Pons (tissue), 1 donor: ENCODE measurements at regions not wholly inside any gene's neighbourhood (a gene's known extent, or its start where the extent isn't known, plus 50 kb on each side); places are given as distances from the start of the nearest gene placed in this dataset.
"Not testable (repeated sequence)": the region's sequence is repeated elsewhere in the genome, so short reads cannot be mapped to it uniquely, and the experiment has no call there.

Experiments used
- DNase-seq: peaks from one replicate; pipeline ENCODE4 v3.0.0-alpha.2; 2016; ENCODE audit warnings: low spot score

- no peak for DNase-seq
Observed at GRCh38 chr4:187668526-187669082, 327.0 kb upstream of the ZFP42 start.

- DNase-seq = not testable (repeated sequence)
Observed at GRCh38 chr4:187671521-187671920, 324.1 kb upstream of the ZFP42 start.

- not testable (repeated sequence) for DNase-seq
Observed at GRCh38 chr4:187671958-187672357, 323.6 kb upstream of the ZFP42 start.

DNA sequence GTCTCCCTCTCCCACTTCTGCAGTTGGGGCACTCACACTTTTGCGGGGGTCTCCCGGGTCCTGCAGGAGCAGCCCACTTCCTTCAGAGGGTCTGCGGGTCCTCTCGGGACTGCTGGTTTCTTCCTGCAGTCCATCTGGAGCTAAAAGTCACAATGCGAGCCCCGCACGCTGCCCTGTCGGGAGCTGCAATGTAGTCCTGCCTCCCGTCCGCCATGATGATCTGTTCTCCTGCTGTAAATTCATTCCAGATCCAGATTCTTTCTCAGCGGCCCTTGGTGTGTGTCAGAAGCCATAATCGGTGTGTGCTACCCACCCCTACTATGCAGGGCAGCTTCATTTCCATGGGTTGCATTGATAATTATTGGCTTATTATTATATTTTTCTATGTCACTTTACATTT lies 323.0 kb upstream of the ZFP42 start:
- DNase-seq = not testable (repeated sequence)

DNA sequence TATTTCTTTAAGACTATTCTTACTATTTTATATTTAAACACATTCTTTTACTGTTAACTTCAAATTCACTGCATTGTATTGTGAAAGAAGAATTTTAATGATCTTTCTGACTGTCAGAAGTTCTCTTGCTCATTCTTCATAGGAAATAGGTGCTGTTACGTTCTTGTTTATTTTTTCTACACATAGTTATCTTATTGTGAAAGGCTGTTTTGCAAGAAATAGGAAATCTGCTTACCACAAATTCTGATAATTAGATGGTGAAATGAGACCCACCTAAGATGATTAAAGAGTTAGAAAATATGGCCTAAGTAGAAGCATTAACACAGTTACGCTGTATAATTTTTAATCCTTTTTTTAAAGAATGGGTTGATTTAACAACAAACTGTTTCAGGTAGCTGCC lies 316.1 kb upstream of the ZFP42 start:
- DNase-seq = no peak

DNA sequence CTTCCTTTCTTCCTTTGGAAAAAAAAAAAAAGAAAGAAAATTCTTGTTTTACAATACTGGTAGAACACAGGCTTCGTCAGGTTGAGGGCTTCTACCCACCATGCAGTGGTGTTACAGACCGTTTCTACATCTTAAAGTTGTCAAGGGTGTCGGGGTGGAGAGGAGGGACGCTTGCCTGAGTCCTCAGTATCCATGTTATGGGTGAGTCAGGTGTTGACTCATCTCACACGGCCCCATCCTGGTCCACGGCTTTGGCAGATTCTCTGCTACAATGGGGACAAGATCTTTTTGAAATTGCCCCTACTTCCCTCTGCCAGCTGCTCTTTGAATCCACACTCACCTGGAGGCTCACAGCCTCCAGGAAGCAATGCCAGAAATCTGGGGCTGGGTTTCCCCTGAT lies 310.3 kb upstream of the ZFP42 start:
- DNase-seq = no peak

- DNase-seq = no peak
Observed at GRCh38 chr4:187687697-187688096, 307.9 kb upstream of the ZFP42 start.

DNA sequence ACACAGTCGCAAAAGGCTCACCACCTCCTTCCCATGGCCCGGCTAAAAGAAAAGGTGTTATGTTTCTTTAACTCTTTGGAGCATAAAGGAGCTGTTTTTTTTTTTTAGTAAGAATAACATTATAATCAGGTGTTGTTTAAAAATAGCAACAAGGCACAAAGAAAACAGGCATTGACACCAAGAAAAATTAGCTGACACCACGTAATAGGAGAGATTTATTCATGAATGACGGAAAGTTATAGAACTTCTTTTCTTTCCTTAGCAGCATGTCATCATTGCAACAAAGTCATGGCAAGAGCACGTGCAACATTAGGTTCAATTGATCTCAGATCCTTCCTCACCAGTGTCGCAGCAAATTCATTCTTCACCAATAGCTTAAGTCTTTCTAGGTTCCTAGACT lies 302.9 kb upstream of the ZFP42 start:
- no peak for DNase-seq

GRCh38 chr4:187695531-187695930 lies 300.0 kb upstream of the ZFP42 start:
- DNase-seq = not testable (repeated sequence)

- no peak for DNase-seq
Observed at GRCh38 chr4:187711586-187711985, 284.0 kb upstream of the ZFP42 start.

DNA sequence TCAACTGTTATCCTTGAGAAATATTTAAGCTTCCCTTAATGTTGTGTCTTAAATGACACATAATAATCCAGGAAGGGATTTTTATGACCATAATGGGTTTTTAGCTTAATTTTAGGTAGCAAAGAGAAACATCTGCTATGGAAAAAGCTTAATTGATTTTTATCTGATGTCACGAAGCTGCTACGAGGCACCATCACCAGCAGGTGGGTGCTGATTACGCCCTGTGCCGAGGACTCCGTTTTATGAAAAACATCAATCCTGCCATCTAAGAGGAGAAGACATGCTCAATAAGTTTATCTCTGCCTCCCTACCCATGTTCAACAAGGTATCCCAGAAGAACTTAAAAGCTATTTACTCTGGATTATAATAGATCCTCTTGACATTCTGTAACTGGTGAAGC lies 280.6 kb upstream of the ZFP42 start:
- no peak for DNase-seq

GRCh38 chr4:187715466-187715865 lies 280.1 kb upstream of the ZFP42 start:
- no peak for DNase-seq

GRCh38 chr4:187724456-187724855 lies 271.1 kb upstream of the ZFP42 start:
- no peak for DNase-seq

DNA sequence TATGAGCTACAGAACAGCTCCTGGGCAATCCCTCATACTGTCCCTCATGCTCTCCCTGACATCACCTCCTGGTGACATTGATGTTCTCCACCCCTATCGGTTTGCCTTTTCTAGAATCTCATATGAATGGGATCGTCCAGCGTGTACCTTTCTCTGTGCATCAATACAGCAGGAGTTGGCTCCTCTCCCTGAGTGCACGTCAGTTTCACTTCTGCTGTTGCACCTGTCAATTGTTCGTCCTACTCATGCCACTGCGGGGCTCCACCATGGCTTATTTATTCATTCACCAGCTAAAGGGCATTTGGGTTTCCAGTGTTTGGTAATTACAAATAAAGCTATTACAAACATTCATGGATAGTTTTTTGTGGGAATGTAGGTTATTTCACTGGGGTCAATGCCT lies 269.1 kb upstream of the ZFP42 start:
- DNase-seq = no peak

GRCh38 chr4:187732524-187732923 lies 263.0 kb upstream of the ZFP42 start:
- no peak for DNase-seq

DNA sequence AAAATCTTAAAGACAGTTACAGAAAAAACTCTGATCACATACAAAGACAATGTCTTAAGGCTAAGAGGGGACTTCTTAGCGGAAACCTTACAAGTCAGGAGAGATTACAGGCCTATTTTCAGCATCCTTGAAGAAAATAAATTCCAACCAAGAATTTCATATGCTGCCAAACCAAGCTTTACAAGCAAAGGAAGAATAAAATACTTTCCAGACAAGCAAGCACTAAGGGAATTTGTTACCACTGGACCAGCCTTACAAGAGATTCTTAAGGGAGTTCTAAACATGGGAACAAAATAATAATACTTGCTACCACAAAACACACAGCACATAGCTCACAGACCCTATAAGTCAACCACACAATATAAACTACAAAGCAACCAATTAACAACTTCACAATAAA lies 255.8 kb upstream of the ZFP42 start:
- no peak for DNase-seq

- DNase-seq = no peak
Observed at GRCh38 chr4:187744911-187745310, 250.7 kb upstream of the ZFP42 start.

- not testable (repeated sequence) for DNase-seq
Observed at GRCh38 chr4:187750652-187751051, 244.9 kb upstream of the ZFP42 start.

DNA sequence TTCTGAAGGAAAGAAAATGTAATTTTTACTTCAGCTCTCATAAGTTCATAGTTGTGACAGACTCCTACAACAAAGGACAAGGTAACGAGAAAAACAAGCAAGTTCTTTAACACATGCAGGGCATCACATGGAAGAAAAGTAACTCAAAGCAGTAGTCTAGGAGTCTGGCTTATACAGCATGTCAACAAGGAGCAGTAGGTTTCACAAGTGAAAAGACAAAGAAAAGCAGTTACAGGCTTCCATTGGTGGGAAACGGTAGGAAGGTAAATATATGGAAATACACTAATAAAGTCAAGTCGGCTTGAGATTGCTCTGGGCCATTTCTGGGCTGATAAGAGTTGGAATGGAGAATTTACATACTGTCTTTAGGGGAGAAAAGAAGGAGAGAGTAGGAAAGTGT lies 228.4 kb upstream of the ZFP42 start:
- DNase-seq = no peak

DNA sequence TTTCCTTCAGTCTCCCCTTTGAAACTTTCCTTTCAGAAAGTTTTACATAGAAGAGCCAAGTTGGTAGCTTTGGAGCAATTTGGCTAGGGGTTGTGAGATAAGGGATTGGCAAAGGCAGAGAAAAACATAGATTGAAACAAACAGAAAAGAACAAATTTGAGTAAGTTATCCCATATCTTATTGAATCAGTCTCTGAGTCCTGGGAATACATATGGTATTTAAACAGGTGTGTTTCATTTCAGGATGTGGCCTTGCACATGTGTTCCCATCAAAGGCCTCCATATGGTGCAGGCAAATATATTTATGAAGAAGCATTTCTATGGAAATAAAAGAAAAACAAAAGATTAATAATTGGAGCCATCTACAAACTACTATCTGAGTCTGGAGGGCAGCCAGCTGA lies 227.9 kb upstream of the ZFP42 start:
- no peak for DNase-seq

- no peak for DNase-seq
Observed at GRCh38 chr4:187770345-187770744, 225.2 kb upstream of the ZFP42 start.

- DNase-seq = no peak
Observed at GRCh38 chr4:187777954-187778353, 217.6 kb upstream of the ZFP42 start.

DNA sequence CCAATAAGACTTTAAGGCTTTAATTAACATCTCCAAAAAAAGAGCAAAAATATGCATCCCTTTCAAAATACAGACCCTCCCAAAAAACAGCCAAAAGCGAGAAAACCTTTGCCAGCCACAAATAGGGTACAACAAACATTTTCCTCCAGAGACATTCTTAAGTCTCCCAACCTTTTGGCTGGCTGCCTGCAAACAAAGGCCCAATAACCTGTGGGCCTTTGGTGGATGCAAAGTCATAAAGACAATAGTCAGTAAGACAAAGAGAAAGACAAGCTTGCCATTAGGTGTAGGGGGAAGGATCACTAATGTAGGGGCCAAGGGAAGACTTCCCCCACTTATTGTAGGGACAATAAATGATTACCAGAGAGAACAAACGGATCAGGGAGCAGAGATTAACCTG lies 215.5 kb upstream of the ZFP42 start:
- DNase-seq = no peak

- peak; percentile 2 for DNase-seq
Observed at GRCh38 chr4:187782286-187782824, 213.2 kb upstream of the ZFP42 start.

- no peak for DNase-seq
Observed at GRCh38 chr4:187786190-187786589, 209.4 kb upstream of the ZFP42 start.
